H1 (cell line): ENCODE measurements at regions not wholly inside any gene's neighbourhood (a gene's known extent, or its start where the extent isn't known, plus 50 kb on each side); places are given as distances from the start of the nearest gene placed in this dataset.

ENCODE experiments used
- CHD7 ChIP-seq: fragments of 300-600 bp; sonication (generic); IDR thresholded peaks from 2 replicates; pipeline ENCODE4 v1.7.1; 2012; ENCODE audit warnings: low read length, moderate library complexity, mild to moderate bottlenecking, inconsistent platforms; ENCODE audit not compliant: insufficient replicate concordance
- GTF2F1 ChIP-seq: IDR thresholded peaks from 2 replicates; pipeline ENCODE4 v1.6.1; 2012; ENCODE audit warnings: low read depth, low read length, improper control_type of control experiment, borderline replicate concordance
- MAX ChIP-seq: IDR thresholded peaks from 2 replicates; pipeline ENCODE4 v1.6.1; 2012; ENCODE audit warnings: inconsistent platforms
- RAD21 ChIP-seq, 2 experiments: IDR thresholded peaks in 1 of 2; conservative IDR thresholded peaks in 1 of 2; 2 replicates each; pipeline ENCODE4 v1.6.1; 2011; ENCODE audit warnings: low read depth in 2 of 2, low read length in 2 of 2, improper control_type of control experiment in 1 of 2, inconsistent platforms in 1 of 2, mild to moderate bottlenecking in 1 of 2, moderate library complexity in 1 of 2
- RNF2 ChIP-seq: fragments of 200-900, 300-1000 bp; sonication (generic); IDR thresholded peaks from 2 replicates; pipeline ENCODE4 v1.7.1; 2016; ENCODE audit warnings: borderline replicate concordance, low read depth, mild to moderate bottlenecking, antibody characterized with exemption, low read length; ENCODE audit not compliant: poor library complexity, severe bottlenecking; ENCODE audit errors: missing control alignments
- RXRA ChIP-seq: IDR thresholded peaks from 2 replicates; pipeline ENCODE4 v1.6.1; 2011; ENCODE audit warnings: low read depth, mild to moderate bottlenecking, low read length, moderate library complexity; ENCODE audit not compliant: insufficient read depth
- SP4 ChIP-seq: IDR thresholded peaks from 2 replicates; pipeline ENCODE4 v1.6.1; 2012; ENCODE audit warnings: low read length, inconsistent platforms
- TAF7 ChIP-seq: optimal IDR thresholded peaks from 2 replicates; pipeline ENCODE3; 2011; ENCODE audit warnings: low read depth, mild to moderate bottlenecking, inconsistent platforms, low read length, moderate library complexity, borderline replicate concordance
- TEAD4 ChIP-seq: IDR thresholded peaks from 2 replicates; pipeline ENCODE4 v1.6.1; 2012; ENCODE audit warnings: low read depth, low read length, inconsistent platforms, mixed read lengths

GRCh38 chr16:27706866-27707685 is 157.1 kb downstream of the KATNIP start (continued):
- TF ChIP-seq CHD7 (no peak), MAX (no peak), RAD21 (IDR thresholded peaks at IDR 0.05 in 1 of 2, conservative IDR thresholded peaks at IDR 0.05 in 1 of 2; ENCODE audit: low read depth in 2 of 2, low read length in 2 of 2) (no peak), GTF2F1 (no peak), RNF2 (no peak), TEAD4 (no peak), TAF7 (no peak), RXRA (no peak), SP4 (no peak)
